ENCODE measurements at regions not wholly inside any gene's neighbourhood (a gene's known extent, or its start where the extent isn't known, plus 50 kb on each side); places are given as distances from the start of the nearest gene placed in this dataset.

DNA sequence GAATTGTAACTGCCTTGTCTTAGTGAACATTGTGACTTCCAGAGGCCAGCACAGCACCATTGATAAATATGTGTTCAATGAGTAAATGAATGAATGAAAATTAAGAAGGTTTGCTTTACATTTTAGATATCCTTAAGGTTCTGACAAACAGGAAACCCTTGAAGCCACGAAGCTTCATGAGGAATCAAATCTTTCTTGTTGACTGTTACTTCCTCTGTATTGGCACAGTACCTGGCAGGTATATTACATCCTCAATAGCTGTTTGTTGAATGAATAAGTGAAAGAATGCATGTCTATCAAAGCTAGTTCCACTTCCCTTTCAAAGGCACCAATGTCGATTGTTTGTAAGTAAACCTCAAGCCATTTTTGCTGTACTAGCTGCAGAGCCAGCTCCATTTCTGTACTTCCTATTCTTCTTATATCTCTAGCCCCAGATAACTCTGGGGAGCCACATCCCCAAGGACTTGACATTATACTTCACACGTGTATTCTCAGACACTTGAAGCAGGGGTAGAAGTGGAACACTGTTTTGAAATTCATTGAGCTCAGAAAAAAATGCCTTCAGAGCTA lies 140.3 kb upstream of the RAG2 start (continued):
- no peak for TF ChIP-seq EP300 (IDR thresholded peaks at IDR 0.05; ENCODE audit: borderline replicate concordance in 1 of 2, control insufficient read depth in 1 of 2, low read depth in 2 of 2, low read length in 2 of 2)
- no peak for TF ChIP-seq SUPT20H (IDR thresholded peaks at IDR 0.05; ENCODE audit: borderline replicate concordance, control insufficient read depth, low read depth, low read length)
- no peak for TF ChIP-seq MXI1 (IDR thresholded peaks at IDR 0.05; ENCODE audit: low read depth, low read length)

DNA sequence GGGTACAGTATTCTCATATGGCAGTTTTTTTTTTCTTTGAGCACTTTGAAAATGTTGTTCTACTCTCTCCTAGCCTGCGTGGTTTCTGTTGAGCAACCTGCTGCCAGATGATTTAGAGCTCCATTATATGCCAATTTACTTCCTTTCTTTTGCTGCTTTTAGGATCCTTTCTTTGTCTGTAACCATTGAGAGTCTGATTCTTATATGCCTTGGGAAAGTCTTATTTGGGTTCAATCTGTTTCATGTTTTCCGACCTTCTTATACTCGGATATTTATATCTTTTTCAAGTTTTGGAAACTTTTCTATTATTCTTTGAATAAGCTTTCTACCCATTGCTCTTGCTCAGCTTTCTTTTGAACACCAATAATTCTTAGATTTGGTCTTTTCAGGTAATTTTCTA lies 138.1 kb upstream of the RAG2 start:
- H2AFZ ChIP-seq (ENCODE audit: control insufficient read depth, low read depth, low read length), result no peak overlapping the region
- FAIRE-seq (no peak), DNase-seq (ENCODE audit: low read depth, low spot score) (no peak), ATAC-seq (no peak)
- intact Hi-C loops (cut with micrococcal nuclease; ENCODE audit: unreplicated experiment) (no loop called here), in situ Hi-C loops (cut with MboI) (no loop called here)
- no peak overlapping the region for H3K4me2 ChIP-seq (ENCODE audit: control insufficient read depth, insufficient read depth)
- H3K36me3 ChIP-seq (ENCODE audit: control insufficient read depth in 2 of 2, insufficient read depth in 2 of 2, low read length in 1 of 2), result no peaks in the 10 kb centered on the region
- H3K4me1 ChIP-seq (ENCODE audit: control insufficient read depth, insufficient read depth, low read length), result peaks cover 6% of the 10 kb centered on the region
- H4K20me1 ChIP-seq (ENCODE audit: control insufficient read depth, insufficient read depth), result no peaks in the 10 kb centered on the region
- ChIA-PET POLR2A (no interaction called here), CTCF (interaction anchor here (1.2 to 6.1 kb wide), 3 partner anchors 12 to 444 kb away, joined by 4 to 80 read pairs (median 10); no protein-coding TSS in a partner anchor), SMC1A (ENCODE audit: uncharacterized antibody, unreplicated experiment) (interaction anchor here (0.9 to 1.5 kb wide), 3 partner anchors 11 to 200 kb away, joined by 3 to 9 read pairs (median 3); no protein-coding TSS in a partner anchor), RAD21 (ENCODE audit: unreplicated experiment) (interaction anchor here (1.2 to 4.3 kb wide), 2 partner anchors 11 to 33 kb away, joined by 3 to 25 read pairs; no protein-coding TSS in a partner anchor)
- WGBS (ENCODE audit: insufficient coverage, insufficient replicate concordance, low lambda C conversion rate, missing lambda C conversion rate), result 82% methylated on average over 3 of the region's 3 CpGs
- no peak overlapping the region for H3K9ac ChIP-seq (ENCODE audit: control insufficient read depth, insufficient read depth, low read length)
- no peak overlapping the region for H3K4me3 ChIP-seq
- no peak overlapping the region for H3K27ac ChIP-seq (ENCODE audit: control insufficient read depth, insufficient read depth)
- BruUV-seq (replicated peaks), result no TSS peak
- no peaks in the 10 kb centered on the region for H3K9me3 ChIP-seq (replicated peaks; ENCODE audit: control insufficient read depth, insufficient read depth, low read length)
- H3K79me2 ChIP-seq (ENCODE audit: control insufficient read depth, insufficient read depth, low read length), result no peaks in the 10 kb centered on the region
- no peaks in the 10 kb centered on the region for H3K27me3 ChIP-seq (replicated peaks in 1 of 2; ENCODE audit: control insufficient read depth in 2 of 2, insufficient read depth in 2 of 2, low read length in 1 of 2)
- TF ChIP-seq, protein P1, sequence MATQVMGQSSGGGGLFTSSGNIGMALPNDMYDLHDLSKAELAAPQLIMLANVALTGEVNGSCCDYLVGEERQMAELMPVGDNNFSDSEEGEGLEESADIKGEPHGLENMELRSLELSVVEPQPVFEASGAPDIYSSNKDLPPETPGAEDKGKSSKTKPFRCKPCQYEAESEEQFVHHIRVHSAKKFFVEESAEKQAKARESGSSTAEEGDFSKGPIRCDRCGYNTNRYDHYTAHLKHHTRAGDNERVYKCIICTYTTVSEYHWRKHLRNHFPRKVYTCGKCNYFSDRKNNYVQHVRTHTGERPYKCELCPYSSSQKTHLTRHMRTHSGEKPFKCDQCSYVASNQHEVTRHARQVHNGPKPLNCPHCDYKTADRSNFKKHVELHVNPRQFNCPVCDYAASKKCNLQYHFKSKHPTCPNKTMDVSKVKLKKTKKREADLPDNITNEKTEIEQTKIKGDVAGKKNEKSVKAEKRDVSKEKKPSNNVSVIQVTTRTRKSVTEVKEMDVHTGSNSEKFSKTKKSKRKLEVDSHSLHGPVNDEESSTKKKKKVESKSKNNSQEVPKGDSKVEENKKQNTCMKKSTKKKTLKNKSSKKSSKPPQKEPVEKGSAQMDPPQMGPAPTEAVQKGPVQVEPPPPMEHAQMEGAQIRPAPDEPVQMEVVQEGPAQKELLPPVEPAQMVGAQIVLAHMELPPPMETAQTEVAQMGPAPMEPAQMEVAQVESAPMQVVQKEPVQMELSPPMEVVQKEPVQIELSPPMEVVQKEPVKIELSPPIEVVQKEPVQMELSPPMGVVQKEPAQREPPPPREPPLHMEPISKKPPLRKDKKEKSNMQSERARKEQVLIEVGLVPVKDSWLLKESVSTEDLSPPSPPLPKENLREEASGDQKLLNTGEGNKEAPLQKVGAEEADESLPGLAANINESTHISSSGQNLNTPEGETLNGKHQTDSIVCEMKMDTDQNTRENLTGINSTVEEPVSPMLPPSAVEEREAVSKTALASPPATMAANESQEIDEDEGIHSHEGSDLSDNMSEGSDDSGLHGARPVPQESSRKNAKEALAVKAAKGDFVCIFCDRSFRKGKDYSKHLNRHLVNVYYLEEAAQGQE (IDR thresholded peaks at IDR 0.05; ENCODE audit: low read depth, low read length), result no peak
- TF ChIP-seq NRF1 (conservative IDR thresholded peaks at IDR 0.05; ENCODE audit: low read depth, low read length), result no peak
- no peak for TF ChIP-seq ZNF622 (IDR thresholded peaks at IDR 0.05)
- TF ChIP-seq RBBP5 (conservative IDR thresholded peaks at IDR 0.05), result no peak
- TF ChIP-seq NBN (IDR thresholded peaks at IDR 0.05), result no peak
- TF ChIP-seq ZNF207 (IDR thresholded peaks at IDR 0.05; ENCODE audit: borderline replicate concordance), result no peak
- TF ChIP-seq BRCA1 (IDR thresholded peaks at IDR 0.05; ENCODE audit: low read depth, low read length), result no peak
- TF ChIP-seq PAX8 (IDR thresholded peaks at IDR 0.05), result no peak
- TF ChIP-seq, protein P2, sequence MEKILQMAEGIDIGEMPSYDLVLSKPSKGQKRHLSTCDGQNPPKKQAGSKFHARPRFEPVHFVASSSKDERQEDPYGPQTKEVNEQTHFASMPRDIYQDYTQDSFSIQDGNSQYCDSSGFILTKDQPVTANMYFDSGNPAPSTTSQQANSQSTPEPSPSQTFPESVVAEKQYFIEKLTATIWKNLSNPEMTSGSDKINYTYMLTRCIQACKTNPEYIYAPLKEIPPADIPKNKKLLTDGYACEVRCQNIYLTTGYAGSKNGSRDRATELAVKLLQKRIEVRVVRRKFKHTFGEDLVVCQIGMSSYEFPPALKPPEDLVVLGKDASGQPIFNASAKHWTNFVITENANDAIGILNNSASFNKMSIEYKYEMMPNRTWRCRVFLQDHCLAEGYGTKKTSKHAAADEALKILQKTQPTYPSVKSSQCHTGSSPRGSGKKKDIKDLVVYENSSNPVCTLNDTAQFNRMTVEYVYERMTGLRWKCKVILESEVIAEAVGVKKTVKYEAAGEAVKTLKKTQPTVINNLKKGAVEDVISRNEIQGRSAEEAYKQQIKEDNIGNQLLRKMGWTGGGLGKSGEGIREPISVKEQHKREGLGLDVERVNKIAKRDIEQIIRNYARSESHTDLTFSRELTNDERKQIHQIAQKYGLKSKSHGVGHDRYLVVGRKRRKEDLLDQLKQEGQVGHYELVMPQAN (conservative IDR thresholded peaks at IDR 0.05), result no peak
- TF ChIP-seq, protein P3, sequence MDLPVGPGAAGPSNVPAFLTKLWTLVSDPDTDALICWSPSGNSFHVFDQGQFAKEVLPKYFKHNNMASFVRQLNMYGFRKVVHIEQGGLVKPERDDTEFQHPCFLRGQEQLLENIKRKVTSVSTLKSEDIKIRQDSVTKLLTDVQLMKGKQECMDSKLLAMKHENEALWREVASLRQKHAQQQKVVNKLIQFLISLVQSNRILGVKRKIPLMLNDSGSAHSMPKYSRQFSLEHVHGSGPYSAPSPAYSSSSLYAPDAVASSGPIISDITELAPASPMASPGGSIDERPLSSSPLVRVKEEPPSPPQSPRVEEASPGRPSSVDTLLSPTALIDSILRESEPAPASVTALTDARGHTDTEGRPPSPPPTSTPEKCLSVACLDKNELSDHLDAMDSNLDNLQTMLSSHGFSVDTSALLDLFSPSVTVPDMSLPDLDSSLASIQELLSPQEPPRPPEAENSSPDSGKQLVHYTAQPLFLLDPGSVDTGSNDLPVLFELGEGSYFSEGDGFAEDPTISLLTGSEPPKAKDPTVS (IDR thresholded peaks at IDR 0.05; ENCODE audit: low read depth, low read length), result no peak
- no peak for TF ChIP-seq CBFB (IDR thresholded peaks at IDR 0.05; ENCODE audit: low read depth)
- no peak for TF ChIP-seq MTA2 (IDR thresholded peaks at IDR 0.05; ENCODE audit: low read depth)

Measured in GM12878 (cell line).